HepG2 (cell line): ENCODE measurements at regions not wholly inside any gene's neighbourhood (a gene's known extent, or its start where the extent isn't known, plus 50 kb on each side); places are given as distances from the start of the nearest gene placed in this dataset.

Experiments
- ATAC-seq: fragments of 200-7000 bp; cut with Tn5 transposase; 3 replicates; pipeline ENCODE4 v1.9.1; 2020; ENCODE audit warnings: mild to moderate bottlenecking, moderate library complexity
- BruUV-seq: library from RNA; stranded (reverse); fragments of 400-500 nt; replicated peaks from 2 replicates; lab custom pipeline; 2021; lab: Mats Ljungman, UMichigan
- CTCF ChIA-PET: fragments of 300-600 bp; formaldehyde crosslinking; extraction: SDS; loops from one replicate; lab custom pipeline; 2021; ENCODE audit warnings: low total read pairs, inconsistent platforms, low intra/inter-chr PET ratio; lab: Yijun Ruan, JAX
- POLR2A ChIA-PET: fragments of 350-600 bp; sonication (Branson Sonifier 250); formaldehyde crosslinking; loops from one replicate; lab custom pipeline; 2020; ENCODE audit warnings: antibody characterized with exemption, inconsistent platforms; lab: Yijun Ruan, JAX
- DNase-seq: peaks from one replicate; pipeline ENCODE4 v3.0.0-alpha.2; 2015; ENCODE audit warnings: low spot score
- FAIRE-seq: peaks from 3 replicates; lab custom pipeline; 2011; peaks lifted over from hg19 to GRCh38; lab: Jason Lieb, UNC
- H2AFZ ChIP-seq: one replicate; pipeline ENCODE4 v1.6.1; 2011; ENCODE audit warnings: low read length, inconsistent platforms
- H3K27ac ChIP-seq: fragments of 300-600 bp; 3 replicates; pipeline ENCODE4 v1.8.0; 2011; ENCODE audit warnings: mixed run types, mild to moderate bottlenecking, mixed read lengths, low read length, inconsistent platforms; ENCODE audit not compliant: insufficient read depth; ENCODE audit errors: extremely low read length
- H3K27me3 ChIP-seq, 2 experiments: fragments of 200-600 bp in 1 of 2; 2 replicates in 1 of 2; 3 replicates in 1 of 2; pipeline versions ENCODE4 v1.6.0 to v1.8.0; 2011; ENCODE audit warnings: low read length in 2 of 2, mild to moderate bottlenecking in 2 of 2, moderate library complexity in 2 of 2, inconsistent platforms in 1 of 2; ENCODE audit not compliant: insufficient read depth in 2 of 2, control insufficient read depth in 1 of 2
- H3K36me3 ChIP-seq, 2 experiments: fragments of 200-600 bp in 1 of 2; replicated peaks in 1 of 2; 2 replicates in 1 of 2; 3 replicates in 1 of 2; pipeline versions ENCODE4 v1.5.1 to v1.8.0; 2011; ENCODE audit warnings: low read length in 2 of 2, inconsistent platforms in 1 of 2; ENCODE audit not compliant: insufficient read depth in 2 of 2, control insufficient read depth in 1 of 2
- H3K4me1 ChIP-seq: 2 replicates; pipeline ENCODE4 v1.5.1; 2012; ENCODE audit warnings: low read length, inconsistent platforms; ENCODE audit not compliant: insufficient read depth
- H3K4me2 ChIP-seq: 2 replicates; pipeline ENCODE4 v1.6.0; 2011; ENCODE audit warnings: low read depth, low read length, inconsistent platforms
- H3K4me3 ChIP-seq, 3 experiments: fragments of 200-600 bp in 1 of 3; sonication (generic), shearing (Covaris generic) in 1 of 3; replicated peaks in 1 of 3; 2 replicates each; pipeline ENCODE4 v1.5.1; 2011 to 2016; ENCODE audit warnings: low read length in 3 of 3, inconsistent platforms in 2 of 3, low read depth in 2 of 3, mild to moderate bottlenecking in 2 of 3, control low read depth in 1 of 3, mixed read lengths in 1 of 3; ENCODE audit not compliant: insufficient read depth in 1 of 3
- H3K79me2 ChIP-seq: one replicate; pipeline ENCODE4 v1.6.1; 2011; ENCODE audit warnings: low read length, inconsistent platforms; ENCODE audit not compliant: insufficient read depth
- H3K9ac ChIP-seq: 2 replicates; pipeline ENCODE4 v1.6.0; 2011; ENCODE audit warnings: mild to moderate bottlenecking, low read depth, low read length, inconsistent platforms; ENCODE audit not compliant: insufficient read depth
- H3K9me3 ChIP-seq: 2 replicates; pipeline ENCODE4 v1.5.1; 2012; ENCODE audit warnings: mild to moderate bottlenecking, low read length
- H4K20me1 ChIP-seq: 2 replicates; pipeline ENCODE4 v1.6.0; 2011; ENCODE audit warnings: inconsistent platforms, mild to moderate bottlenecking, low read length, moderate library complexity; ENCODE audit not compliant: insufficient read depth
- ATF5 ChIP-seq: sonication (generic); formaldehyde crosslinking; IDR thresholded peaks from 2 replicates; pipeline ENCODE4 v1.4.0; 2020; ENCODE audit warnings: mild to moderate bottlenecking, low read depth, missing genetic modification reagents
- BCL3 ChIP-seq: sonication (generic); formaldehyde crosslinking; IDR thresholded peaks from 2 replicates; pipeline ENCODE4 v1.5.1; 2020; ENCODE audit warnings: mild to moderate bottlenecking, missing genetic modification reagents, moderate library complexity
- CCDC6 ChIP-seq: sonication (generic); formaldehyde crosslinking; IDR thresholded peaks from 2 replicates; pipeline ENCODE4 v1.8.1; 2022; ENCODE audit warnings: mild to moderate bottlenecking, missing genetic modification reagents, moderate library complexity
- ETV6 ChIP-seq: sonication (generic); formaldehyde crosslinking; conservative IDR thresholded peaks from 2 replicates; pipeline ENCODE4 v1.4.0; 2020; ENCODE audit warnings: missing genetic modification reagents
- FLYWCH1 ChIP-seq: sonication (generic); formaldehyde crosslinking; IDR thresholded peaks from 2 replicates; pipeline ENCODE4 v1.8.1; 2023; ENCODE audit warnings: mild to moderate bottlenecking, missing genetic modification reagents
- HMG20B ChIP-seq: conservative IDR thresholded peaks from 2 replicates; pipeline ENCODE4 v1.6.1; 2016; ENCODE audit warnings: missing genetic modification reagents, missing compliant biosample characterization
- HOXA5 ChIP-seq: sonication (generic); formaldehyde crosslinking; IDR thresholded peaks from 2 replicates; pipeline ENCODE4 v1.4.0; 2020; ENCODE audit warnings: missing genetic modification reagents
- MAF1 ChIP-seq: sonication (generic); formaldehyde crosslinking; IDR thresholded peaks from 2 replicates; pipeline ENCODE4 v1.5.0; 2020; ENCODE audit warnings: missing genetic modification reagents, borderline replicate concordance
- NR3C1 ChIP-seq: sonication (generic); formaldehyde crosslinking; IDR thresholded peaks from 2 replicates; pipeline ENCODE4 v1.4.0; 2020; ENCODE audit warnings: missing genetic modification reagents
- SMYD3 ChIP-seq: sonication (generic); formaldehyde crosslinking; IDR thresholded peaks from 2 replicates; pipeline ENCODE4 v1.8.1; 2023; ENCODE audit warnings: mild to moderate bottlenecking, missing genetic modification reagents
- TGIF2 ChIP-seq: IDR thresholded peaks from 2 replicates; pipeline ENCODE4 v1.6.1; 2016; ENCODE audit warnings: control low read depth, missing compliant biosample characterization
- USF2 ChIP-seq, 2 experiments: sonication (generic) in 1 of 2; formaldehyde crosslinking in 1 of 2; IDR thresholded peaks; 2 replicates each; pipeline versions ENCODE4 v1.5.1 to v1.6.1; 2011 to 2020; ENCODE audit warnings: borderline replicate concordance in 1 of 2, low read depth in 1 of 2, low read length in 1 of 2, mild to moderate bottlenecking in 1 of 2, missing genetic modification reagents in 1 of 2, moderate library complexity in 1 of 2
- ZNF18 ChIP-seq: sonication (generic); formaldehyde crosslinking; IDR thresholded peaks from 2 replicates; pipeline ENCODE4 v1.8.0; 2022; ENCODE audit warnings: mild to moderate bottlenecking, missing genetic modification reagents; ENCODE audit not compliant: insufficient replicate concordance
- ZNF256 ChIP-seq: sonication (generic); formaldehyde crosslinking; conservative IDR thresholded peaks from 2 replicates; pipeline ENCODE4 v1.4.0; 2020; ENCODE audit warnings: missing genetic modification reagents
- WGBS: methylation state at CpG from one replicate; pipeline ENCODE4 v1.1.6; 2017; ENCODE audit warnings: low lambda C conversion rate; 5-methylcytosine and 5-hydroxymethylcytosine counted together
- in situ Hi-C: cut with HindIII; loops from 2 replicates; pipeline ENCODE4 v1.10.0; 2017; ENCODE audit warnings: low pct_unique_long_range_greater_than_20kb; ENCODE audit not compliant: extremely low pct_ligation_motif_present
- intact Hi-C: fragments of 100-400 bp; cut with micrococcal nuclease; formaldehyde crosslinking; loops from one replicate; pipeline ENCODE4 v1.10.0; 2022; ENCODE audit not compliant: unreplicated experiment
- TF ChIP-seq, protein P1 (sequence below): sonication (generic); formaldehyde crosslinking; IDR thresholded peaks from 2 replicates; pipeline ENCODE4 v1.8.1; 2023; ENCODE audit warnings: missing genetic modification reagents, inconsistent platforms, borderline replicate concordance

DNA sequence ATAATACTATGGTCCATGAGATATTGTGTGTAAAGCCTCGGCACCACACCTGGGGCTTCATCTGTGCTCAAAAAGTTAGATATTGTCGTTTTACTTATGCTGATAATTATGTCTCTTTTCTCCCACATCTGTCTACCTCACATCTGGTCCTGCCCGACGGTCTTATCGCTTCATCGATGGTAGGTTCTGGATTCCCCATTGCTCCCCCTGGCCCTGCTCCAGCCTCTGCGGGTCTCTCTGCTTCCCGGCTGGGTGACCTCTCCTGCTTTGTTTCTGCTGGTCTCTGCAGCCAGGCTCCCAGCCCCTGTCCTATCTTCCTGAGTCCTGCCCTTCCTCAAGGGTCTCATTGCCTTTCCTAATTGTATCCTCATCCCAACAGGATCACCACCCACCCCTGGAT is 294.2 kb downstream of the NDUFA10 start:
- ATAC-seq (no peak), FAIRE-seq (no peak), DNase-seq (no peak)
- H3K36me3 ChIP-seq, result no peaks in the 10 kb centered on the region
- POLR2A ChIA-PET, result no interaction called here
- no peaks in the 10 kb centered on the region for H3K4me1 ChIP-seq
- no peak overlapping the region for H3K9ac ChIP-seq
- WGBS, result 39% methylated on average over 8 of the region's 8 CpGs
- H2AFZ ChIP-seq, result no peak overlapping the region
- H3K27ac ChIP-seq, result no peak overlapping the region
- CTCF ChIA-PET, result no interaction called here
- no peak overlapping the region for H3K4me3 ChIP-seq
- no TSS peak for BruUV-seq
- in situ Hi-C loops, result no loop called here
- H3K9me3 ChIP-seq, result no peaks in the 10 kb centered on the region
- H3K79me2 ChIP-seq, result no peaks in the 10 kb centered on the region
- peaks cover 9% of the 10 kb centered on the region; the same call in 1 of the 2 replicates for H4K20me1 ChIP-seq
- H3K27me3 ChIP-seq, result peaks cover 28 to 54% of the 10 kb centered on the region in 2 experiments
- H3K4me2 ChIP-seq, result no peak overlapping the region
- TF ChIP-seq NR3C1 (CRISPR knock-in tag), result no peak
- no peak for TF ChIP-seq ATF5 (CRISPR knock-in tag)
- no peak for TF ChIP-seq BCL3 (CRISPR knock-in tag)
- no peak for TF ChIP-seq ZNF18 (CRISPR knock-in tag)
- TF ChIP-seq SMYD3 (CRISPR knock-in tag), result no peak
- no peak for TF ChIP-seq HMG20B (CRISPR knock-in tag)
- TF ChIP-seq, protein P1, sequence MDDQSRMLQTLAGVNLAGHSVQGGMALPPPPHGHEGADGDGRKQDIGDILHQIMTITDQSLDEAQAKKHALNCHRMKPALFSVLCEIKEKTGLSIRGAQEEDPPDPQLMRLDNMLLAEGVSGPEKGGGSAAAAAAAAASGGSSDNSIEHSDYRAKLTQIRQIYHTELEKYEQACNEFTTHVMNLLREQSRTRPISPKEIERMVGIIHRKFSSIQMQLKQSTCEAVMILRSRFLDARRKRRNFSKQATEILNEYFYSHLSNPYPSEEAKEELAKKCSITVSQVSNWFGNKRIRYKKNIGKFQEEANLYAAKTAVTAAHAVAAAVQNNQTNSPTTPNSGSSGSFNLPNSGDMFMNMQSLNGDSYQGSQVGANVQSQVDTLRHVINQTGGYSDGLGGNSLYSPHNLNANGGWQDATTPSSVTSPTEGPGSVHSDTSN (CRISPR knock-in tag), result no peak
- no peak for TF ChIP-seq FLYWCH1
- TF ChIP-seq USF2 (IDR thresholded peaks at IDR 0.05; ENCODE audit: low read depth, low read length), result no peak
- no peak for TF ChIP-seq USF2 (CRISPR knock-in tag; IDR thresholded peaks at IDR 0.05; ENCODE audit: borderline replicate concordance)
- no peak for TF ChIP-seq ZNF256 (CRISPR knock-in tag)
- no peak for TF ChIP-seq HOXA5
- no peak for TF ChIP-seq ETV6
- TF ChIP-seq MAF1 (CRISPR knock-in tag), result no peak
- no peak for TF ChIP-seq TGIF2 (CRISPR knock-in tag)
- TF ChIP-seq CCDC6 (CRISPR knock-in tag), result no peak
- intact Hi-C loops, result no loop called here
